ENCODE measurements at regions not wholly inside any gene's neighbourhood (a gene's known extent, or its start where the extent isn't known, plus 50 kb on each side); places are given as distances from the start of the nearest gene placed in this dataset.

DNA sequence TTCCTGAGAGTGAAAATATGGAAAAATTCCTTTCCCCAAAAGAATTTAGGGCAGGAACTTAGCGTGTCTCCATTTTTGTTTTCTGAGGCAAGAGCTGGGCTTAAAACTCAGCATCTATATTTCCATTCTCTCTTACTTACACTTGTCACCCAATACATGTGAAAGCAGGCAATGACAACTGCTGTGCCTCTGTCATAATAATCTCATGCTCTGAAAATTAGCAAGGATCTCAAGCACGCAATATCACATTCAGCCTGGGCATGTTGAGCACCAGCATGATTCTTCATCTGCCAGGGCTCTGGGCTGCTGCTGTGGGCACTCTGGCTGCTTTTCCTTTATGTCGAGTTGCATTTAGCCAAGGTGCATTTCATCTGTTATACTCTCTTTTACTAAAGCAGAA, 255.5 kb downstream of the SNX10 start:
- Mint-ChIP-seq H3K9me3 (no peaks in the 10 kb centered on the region), H3K27me3 (ENCODE audit: insufficient read depth) (peaks cover 1% of the 10 kb centered on the region), H3K27ac (no peak overlapping the region), H3K4me3 (no peak overlapping the region), H3K36me3 (ENCODE audit: low read depth) (no peaks in the 10 kb centered on the region), H3K4me1 (peaks cover 1% of the 10 kb centered on the region)
- Histone ChIP-seq H3K27me3 (ENCODE audit: control insufficient read depth, insufficient read depth, low read length, poor library complexity, severe bottlenecking) (no peaks in the 10 kb centered on the region), H3K4me1 (ENCODE audit: control insufficient read depth, insufficient read depth, low read length) (peaks cover 4% of the 10 kb centered on the region), H3K27ac (ENCODE audit: low read depth, low read length) (no peak overlapping the region), H3K36me3 (ENCODE audit: control insufficient read depth, insufficient read depth, low read length) (no peaks in the 10 kb centered on the region), H3K9me3 (ENCODE audit: control insufficient read depth, low read length) (no peaks in the 10 kb centered on the region), H3K9ac (ENCODE audit: extremely low read depth, low read length, poor library complexity, severe bottlenecking) (no peak overlapping the region), H3K4me3 (ENCODE audit: low read length) (no peak overlapping the region)
- TF ChIP-seq, protein P1, sequence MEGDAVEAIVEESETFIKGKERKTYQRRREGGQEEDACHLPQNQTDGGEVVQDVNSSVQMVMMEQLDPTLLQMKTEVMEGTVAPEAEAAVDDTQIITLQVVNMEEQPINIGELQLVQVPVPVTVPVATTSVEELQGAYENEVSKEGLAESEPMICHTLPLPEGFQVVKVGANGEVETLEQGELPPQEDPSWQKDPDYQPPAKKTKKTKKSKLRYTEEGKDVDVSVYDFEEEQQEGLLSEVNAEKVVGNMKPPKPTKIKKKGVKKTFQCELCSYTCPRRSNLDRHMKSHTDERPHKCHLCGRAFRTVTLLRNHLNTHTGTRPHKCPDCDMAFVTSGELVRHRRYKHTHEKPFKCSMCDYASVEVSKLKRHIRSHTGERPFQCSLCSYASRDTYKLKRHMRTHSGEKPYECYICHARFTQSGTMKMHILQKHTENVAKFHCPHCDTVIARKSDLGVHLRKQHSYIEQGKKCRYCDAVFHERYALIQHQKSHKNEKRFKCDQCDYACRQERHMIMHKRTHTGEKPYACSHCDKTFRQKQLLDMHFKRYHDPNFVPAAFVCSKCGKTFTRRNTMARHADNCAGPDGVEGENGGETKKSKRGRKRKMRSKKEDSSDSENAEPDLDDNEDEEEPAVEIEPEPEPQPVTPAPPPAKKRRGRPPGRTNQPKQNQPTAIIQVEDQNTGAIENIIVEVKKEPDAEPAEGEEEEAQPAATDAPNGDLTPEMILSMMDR (conservative IDR thresholded peaks at IDR 0.05): no peak
- no peak for DNase-seq
- WGBS, 2 experiments (ENCODE audit: insufficient coverage in 1 of 2, insufficient read length in 1 of 2): 89 to 92% methylated on average over 1 to 3 of the region's 3 CpGs

DNA sequence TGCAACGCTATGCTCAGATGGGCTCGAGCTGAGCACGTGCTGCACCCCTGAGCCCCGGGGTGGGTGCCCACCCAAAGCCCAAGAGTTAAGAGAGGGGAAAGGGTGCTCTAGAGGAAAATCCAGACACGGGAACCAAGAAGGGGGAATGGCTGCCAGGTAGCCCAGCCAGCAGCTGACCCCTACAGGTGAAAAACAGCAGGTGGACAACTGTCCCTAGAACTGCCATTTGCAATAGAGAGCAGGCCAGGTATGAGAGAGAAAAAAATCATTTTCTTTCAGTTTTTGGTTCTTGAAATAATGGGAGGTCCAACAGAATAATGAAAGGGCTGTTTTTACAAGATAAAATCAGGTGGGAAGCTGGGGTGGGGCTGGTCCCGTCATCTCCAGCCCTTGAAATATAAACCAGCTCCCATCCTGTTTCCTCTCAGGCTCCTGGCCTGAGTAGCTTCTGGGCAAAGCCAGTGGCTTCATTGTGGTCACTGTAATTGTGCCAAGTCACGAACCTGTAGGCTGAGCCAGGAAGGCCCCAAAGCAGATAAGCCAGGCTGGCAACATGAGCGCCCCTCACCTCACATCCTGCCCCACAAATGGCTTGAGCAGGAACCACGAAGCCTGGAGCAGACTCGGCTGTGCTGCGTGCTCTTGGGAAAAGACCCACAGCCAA, 257.8 kb downstream of the SNX10 start:
- Histone ChIP-seq H3K9ac (ENCODE audit: extremely low read depth, low read length, poor library complexity, severe bottlenecking) (no peak overlapping the region), H3K27ac (ENCODE audit: low read depth, low read length) (no peak overlapping the region), H3K36me3 (ENCODE audit: control insufficient read depth, insufficient read depth, low read length) (no peaks in the 10 kb centered on the region), H3K4me1 (ENCODE audit: control insufficient read depth, insufficient read depth, low read length) (peaks cover 4% of the 10 kb centered on the region), H3K27me3 (ENCODE audit: control insufficient read depth, insufficient read depth, low read length, poor library complexity, severe bottlenecking) (no peaks in the 10 kb centered on the region), H3K4me3 (ENCODE audit: low read length) (no peak overlapping the region), H3K9me3 (ENCODE audit: control insufficient read depth, low read length) (no peaks in the 10 kb centered on the region)
- TF ChIP-seq, protein P1 (conservative IDR thresholded peaks at IDR 0.05): peak; percentile 59
- Mint-ChIP-seq H3K4me1 (peaks cover 1% of the 10 kb centered on the region), H3K4me3 (no peak overlapping the region), H3K9me3 (no peaks in the 10 kb centered on the region), H3K27me3 (ENCODE audit: insufficient read depth) (peaks cover 1% of the 10 kb centered on the region), H3K27ac (no peak overlapping the region), H3K36me3 (ENCODE audit: low read depth) (no peaks in the 10 kb centered on the region)
- 80 to 92% methylated on average over 4 to 11 of the region's 11 CpGs for WGBS, 2 experiments (ENCODE audit: insufficient coverage in 1 of 2, insufficient read length in 1 of 2)
- DNase-seq: no peak

DNA sequence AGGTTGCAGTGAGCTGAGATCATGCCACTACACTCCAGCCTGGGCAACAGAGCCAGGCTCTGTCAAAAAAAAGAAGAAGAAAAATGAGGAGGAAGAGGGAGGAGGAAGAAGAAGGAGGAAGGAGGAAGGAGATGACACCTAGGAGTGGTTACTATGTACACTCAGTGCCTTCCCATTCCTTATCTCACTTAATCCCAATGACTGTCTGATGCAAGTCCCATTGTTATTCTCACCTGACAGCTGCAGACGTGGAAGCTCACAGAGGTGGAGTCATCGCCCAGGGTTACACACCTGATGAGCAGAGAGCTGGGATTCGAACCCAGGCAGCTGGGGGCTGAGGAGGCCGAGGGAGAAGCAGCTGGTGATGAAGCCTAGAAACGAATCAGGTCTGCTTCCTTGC, 258.8 kb downstream of the SNX10 start:
- peak; percentile 59 for DNase-seq
- no peaks in the 10 kb centered on the region for H3K27me3 Mint-ChIP-seq (ENCODE audit: insufficient read depth)
- Histone ChIP-seq H3K36me3 (ENCODE audit: control insufficient read depth, insufficient read depth, low read length) (no peaks in the 10 kb centered on the region), H3K27me3 (ENCODE audit: control insufficient read depth, insufficient read depth, low read length, poor library complexity, severe bottlenecking) (no peaks in the 10 kb centered on the region), H3K9me3 (ENCODE audit: control insufficient read depth, low read length) (no peaks in the 10 kb centered on the region), H3K4me3 (ENCODE audit: low read length) (no peak overlapping the region), H3K4me1 (ENCODE audit: control insufficient read depth, insufficient read depth, low read length) (peaks cover 4% of the 10 kb centered on the region), H3K9ac (ENCODE audit: extremely low read depth, low read length, poor library complexity, severe bottlenecking) (no peak overlapping the region), H3K27ac (ENCODE audit: low read depth, low read length) (no peak overlapping the region)
- TF ChIP-seq, protein P1 (conservative IDR thresholded peaks at IDR 0.05): no peak
- no peaks in the 10 kb centered on the region for H3K36me3 Mint-ChIP-seq (ENCODE audit: low read depth)
- H3K4me1 Mint-ChIP-seq: peaks cover 1% of the 10 kb centered on the region
- 81 to 89% methylated on average over 5 of the region's 5 CpGs for WGBS, 2 experiments (ENCODE audit: insufficient coverage in 1 of 2, insufficient read length in 1 of 2)
- no peak overlapping the region for H3K4me3 Mint-ChIP-seq
- H3K9me3 Mint-ChIP-seq: no peaks in the 10 kb centered on the region
- no peak overlapping the region for H3K27ac Mint-ChIP-seq
